H9 (cell line): ENCODE measurements at regions not wholly inside any gene's neighbourhood (a gene's known extent, or its start where the extent isn't known, plus 50 kb on each side); places are given as distances from the start of the nearest gene placed in this dataset.

Experiments used
- DNase-seq: peaks from one replicate; pipeline ENCODE4 v3.0.0-alpha.2; 2017
- H2AFZ ChIP-seq: one replicate; pipeline ENCODE4 v1.6.1; 2013; ENCODE audit warnings: mild to moderate bottlenecking, low read length, control low read depth, moderate library complexity
- H2AK5ac ChIP-seq: 2 replicates; pipeline ENCODE4 v1.6.1; 2013; ENCODE audit warnings: low read length, control low read depth, mixed read lengths; ENCODE audit not compliant: insufficient read length
- H2BK120ac ChIP-seq: one replicate; pipeline ENCODE4 v1.6.1; 2013; ENCODE audit warnings: low read depth, mild to moderate bottlenecking, low read length, control low read depth, inconsistent platforms; ENCODE audit not compliant: poor library complexity, severe bottlenecking
- H2BK12ac ChIP-seq: 2 replicates; pipeline ENCODE4 v1.6.1; 2013; ENCODE audit warnings: low read length, control low read depth, mixed read lengths, low read depth; ENCODE audit not compliant: insufficient read length
- H2BK15ac ChIP-seq: 2 replicates; pipeline ENCODE4 v1.6.1; 2013; ENCODE audit warnings: low read depth, low read length, control low read depth
- H2BK20ac ChIP-seq: one replicate; pipeline ENCODE4 v1.6.1; 2013; ENCODE audit warnings: low read depth, mild to moderate bottlenecking, low read length, control low read depth, inconsistent platforms; ENCODE audit not compliant: poor library complexity, severe bottlenecking
- H2BK5ac ChIP-seq: 2 replicates; pipeline ENCODE4 v1.6.1; 2013; ENCODE audit warnings: low read length, control low read depth, mixed read lengths; ENCODE audit not compliant: insufficient read length
- H3K14ac ChIP-seq: 2 replicates; pipeline ENCODE4 v1.6.1; 2013; ENCODE audit warnings: low read length, control low read depth; ENCODE audit not compliant: insufficient read depth
- H3K18ac ChIP-seq: 2 replicates; pipeline ENCODE4 v1.6.1; 2013; ENCODE audit warnings: low read depth, mild to moderate bottlenecking, mixed read lengths, low read length, control low read depth; ENCODE audit not compliant: insufficient read length
- H3K23ac ChIP-seq: 2 replicates; pipeline ENCODE4 v1.6.1; 2013; ENCODE audit warnings: low read length, control low read depth, mixed read lengths, low read depth; ENCODE audit not compliant: insufficient read length
- H3K23me2 ChIP-seq: 2 replicates; pipeline ENCODE4 v1.6.1; 2013; ENCODE audit warnings: low read depth, mild to moderate bottlenecking, mixed read lengths, low read length, control low read depth; ENCODE audit not compliant: insufficient read length, poor library complexity, severe bottlenecking
- H3K27ac ChIP-seq: 2 replicates; pipeline ENCODE4 v1.5.1; 2013; ENCODE audit warnings: low read length, control low read depth, mixed read lengths, low read depth; ENCODE audit not compliant: insufficient read length
- H3K27me3 ChIP-seq: 2 replicates; pipeline ENCODE4 v1.6.1; 2013; ENCODE audit warnings: low read length, control low read depth, inconsistent platforms; ENCODE audit not compliant: insufficient read depth
- H3K4ac ChIP-seq: 2 replicates; pipeline ENCODE4 v1.6.1; 2013; ENCODE audit warnings: low read depth, mild to moderate bottlenecking, control low read depth, inconsistent platforms, low read length, moderate library complexity
- H3K4me1 ChIP-seq: 2 replicates; pipeline ENCODE4 v1.6.1; 2013; ENCODE audit warnings: low read length, control low read depth, inconsistent platforms; ENCODE audit not compliant: insufficient read depth
- H3K4me2 ChIP-seq: 2 replicates; pipeline ENCODE4 v1.6.1; 2013; ENCODE audit warnings: low read length, control low read depth, mixed read lengths; ENCODE audit not compliant: insufficient read length, insufficient read depth
- H3K56ac ChIP-seq: 2 replicates; pipeline ENCODE4 v1.6.1; 2013; ENCODE audit warnings: low read depth, mild to moderate bottlenecking, mixed read lengths, low read length, control low read depth; ENCODE audit not compliant: insufficient read length
- H3K79me1 ChIP-seq: 2 replicates; pipeline ENCODE4 v1.6.1; 2013; ENCODE audit warnings: low read depth, mild to moderate bottlenecking, moderate library complexity, low read length, control low read depth, inconsistent platforms; ENCODE audit not compliant: insufficient read depth, poor library complexity, severe bottlenecking
- H3K79me2 ChIP-seq: 2 replicates; pipeline ENCODE4 v1.6.1; 2013; ENCODE audit warnings: low read length, control low read depth, inconsistent platforms; ENCODE audit not compliant: insufficient read depth
- H3K9ac ChIP-seq: 2 replicates; pipeline ENCODE4 v1.6.1; 2013; ENCODE audit warnings: low read length, control low read depth, mixed read lengths; ENCODE audit not compliant: insufficient read length; ENCODE audit errors: extremely low read depth
- H3K9me3 ChIP-seq: one replicate; pipeline ENCODE4 v1.6.1; 2013; ENCODE audit warnings: low read depth, low read length, inconsistent platforms; ENCODE audit not compliant: control insufficient read depth
- H3T11ph ChIP-seq: one replicate; pipeline ENCODE4 v1.6.1; 2013; ENCODE audit warnings: mild to moderate bottlenecking, low read length, control low read depth, inconsistent platforms
- H4K20me1 ChIP-seq: one replicate; pipeline ENCODE4 v1.6.1; 2013; ENCODE audit not compliant: control insufficient read depth, insufficient read length, insufficient read depth
- H4K5ac ChIP-seq: 2 replicates; pipeline ENCODE4 v1.6.1; 2013; ENCODE audit warnings: low read depth, mild to moderate bottlenecking, mixed read lengths, low read length, control low read depth; ENCODE audit not compliant: insufficient read length
- H4K8ac ChIP-seq: replicated peaks from 2 replicates; pipeline ENCODE4 v1.6.1; 2013; ENCODE audit warnings: low read length, control low read depth, mixed read lengths, low read depth; ENCODE audit not compliant: insufficient read length
- H4K91ac ChIP-seq: 2 replicates; pipeline ENCODE4 v1.6.1; 2013; ENCODE audit warnings: low read depth, mild to moderate bottlenecking, moderate library complexity, mixed read lengths, low read length, control low read depth; ENCODE audit not compliant: insufficient read length
- H3K27ac Mint-ChIP-seq, 3 experiments: 2 replicates in 2 of 3; 3 replicates in 1 of 3; pipeline ENCODE4 v1.8.0; 2020 to 2021; ENCODE audit warnings: mixed read lengths in 3 of 3, mild to moderate bottlenecking in 1 of 3, moderate library complexity in 1 of 3
- H3K27me3 Mint-ChIP-seq: 2 replicates; pipeline ENCODE4 v1.8.0; 2021; ENCODE audit warnings: low read depth, mild to moderate bottlenecking, moderate library complexity, mixed read lengths
- H3K36me3 Mint-ChIP-seq, 3 experiments: 2 replicates in 2 of 3; 3 replicates in 1 of 3; pipeline ENCODE4 v1.8.0; 2020 to 2021; ENCODE audit warnings: low read depth in 3 of 3, mixed read lengths in 3 of 3; ENCODE audit not compliant: insufficient read depth in 1 of 3
- H3K4me1 Mint-ChIP-seq, 2 experiments: 2 replicates each; pipeline ENCODE4 v1.8.0; 2020; ENCODE audit warnings: mixed read lengths in 2 of 2
- H3K4me3 Mint-ChIP-seq, 2 experiments: 2 replicates in 1 of 2; 3 replicates in 1 of 2; pipeline ENCODE4 v1.8.0; 2020 to 2021; ENCODE audit warnings: mild to moderate bottlenecking in 2 of 2, mixed read lengths in 2 of 2, moderate library complexity in 1 of 2
- H3K9me3 Mint-ChIP-seq, 2 experiments: 2 replicates in 1 of 2; 3 replicates in 1 of 2; pipeline ENCODE4 v1.8.0; 2020; ENCODE audit warnings: mild to moderate bottlenecking in 2 of 2, mixed read lengths in 2 of 2, moderate library complexity in 1 of 2
- WGBS: extraction: QIAGEN DNeasy Blood & Tissue Kit; methylation state at CpG from one replicate; pipeline ENCODE4 v1.1.7; 2013; ENCODE audit warnings: missing lambda C conversion rate, low lambda C conversion rate, mixed read lengths; ENCODE audit not compliant: insufficient read length; ENCODE audit errors: extremely low coverage; 5-methylcytosine and 5-hydroxymethylcytosine counted together
- TF ChIP-seq, protein P1 (sequence below): fragments of 200-600 bp; sonication (generic); conservative IDR thresholded peaks from 3 replicates; pipeline ENCODE4 v1.8.0; 2021; ENCODE audit warnings: antibody characterized with exemption, mild to moderate bottlenecking

DNA sequence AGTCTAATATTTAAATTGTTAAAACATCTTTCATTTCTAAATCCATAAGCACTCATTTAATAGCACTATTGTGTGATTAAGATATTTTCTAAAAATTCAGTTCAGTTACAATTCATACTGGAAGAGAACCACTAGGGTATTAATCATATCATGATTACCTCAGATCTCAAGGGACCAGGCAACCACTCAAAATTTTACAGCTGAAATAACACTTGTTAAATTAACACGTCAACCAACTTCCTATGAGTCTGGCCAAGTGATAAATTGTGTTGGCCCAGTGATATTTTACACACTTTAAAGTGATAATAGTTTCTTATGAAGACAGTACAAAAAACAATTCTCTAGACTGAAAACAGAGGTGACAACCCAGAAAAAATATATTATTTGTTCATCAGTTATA, 869.0 kb upstream of the ADGRB3 start:
- Mint-ChIP-seq H3K9me3 (peaks cover 0 to 5% of the 10 kb centered on the region in 2 experiments; a peak in 2 of 5 replicates), H3K4me3 (no peak overlapping the region), H3K27ac (no peak overlapping the region), H3K27me3 (no peaks in the 10 kb centered on the region), H3K36me3 (peaks cover 0 to 4% (median 0%) of the 10 kb centered on the region in 3 experiments; a peak in 1 of 7 replicates), H3K4me1 (no peaks in the 10 kb centered on the region)
- TF ChIP-seq, protein P1, sequence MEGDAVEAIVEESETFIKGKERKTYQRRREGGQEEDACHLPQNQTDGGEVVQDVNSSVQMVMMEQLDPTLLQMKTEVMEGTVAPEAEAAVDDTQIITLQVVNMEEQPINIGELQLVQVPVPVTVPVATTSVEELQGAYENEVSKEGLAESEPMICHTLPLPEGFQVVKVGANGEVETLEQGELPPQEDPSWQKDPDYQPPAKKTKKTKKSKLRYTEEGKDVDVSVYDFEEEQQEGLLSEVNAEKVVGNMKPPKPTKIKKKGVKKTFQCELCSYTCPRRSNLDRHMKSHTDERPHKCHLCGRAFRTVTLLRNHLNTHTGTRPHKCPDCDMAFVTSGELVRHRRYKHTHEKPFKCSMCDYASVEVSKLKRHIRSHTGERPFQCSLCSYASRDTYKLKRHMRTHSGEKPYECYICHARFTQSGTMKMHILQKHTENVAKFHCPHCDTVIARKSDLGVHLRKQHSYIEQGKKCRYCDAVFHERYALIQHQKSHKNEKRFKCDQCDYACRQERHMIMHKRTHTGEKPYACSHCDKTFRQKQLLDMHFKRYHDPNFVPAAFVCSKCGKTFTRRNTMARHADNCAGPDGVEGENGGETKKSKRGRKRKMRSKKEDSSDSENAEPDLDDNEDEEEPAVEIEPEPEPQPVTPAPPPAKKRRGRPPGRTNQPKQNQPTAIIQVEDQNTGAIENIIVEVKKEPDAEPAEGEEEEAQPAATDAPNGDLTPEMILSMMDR, result no peak
- Histone ChIP-seq H2AFZ (no peak overlapping the region), H3K27ac (no peak overlapping the region), H3K79me1 (no peaks in the 10 kb centered on the region), H3K23ac (no peak overlapping the region), H4K8ac (no peak overlapping the region), H3T11ph (no peak overlapping the region), H3K56ac (no peak overlapping the region), H3K9ac (no peak overlapping the region), H3K4me2 (no peak overlapping the region), H2BK15ac (no peak overlapping the region), H2AK5ac (no peak overlapping the region), H3K79me2 (no peaks in the 10 kb centered on the region), H2BK12ac (no peak overlapping the region), H3K9me3 (no peaks in the 10 kb centered on the region), H3K4ac (no peak overlapping the region), H4K20me1 (no peaks in the 10 kb centered on the region), H3K18ac (no peak overlapping the region), H2BK20ac (no peak overlapping the region), H2BK5ac (no peak overlapping the region), H2BK120ac (no peak overlapping the region), H3K4me1 (no peaks in the 10 kb centered on the region; the same call in 1 of the 2 replicates), H4K91ac (no peak overlapping the region), H3K27me3 (no peaks in the 10 kb centered on the region), H3K23me2 (no peaks in the 10 kb centered on the region), H3K14ac (no peak overlapping the region), H4K5ac (no peak overlapping the region)
- no CpG with 5 or more reads among the region's 1 CpG for WGBS
- DNase-seq, result no peak
